ENCODE measurements at regions not wholly inside any gene's neighbourhood (a gene's known extent, or its start where the extent isn't known, plus 50 kb on each side); places are given as distances from the start of the nearest gene placed in this dataset.

DNA sequence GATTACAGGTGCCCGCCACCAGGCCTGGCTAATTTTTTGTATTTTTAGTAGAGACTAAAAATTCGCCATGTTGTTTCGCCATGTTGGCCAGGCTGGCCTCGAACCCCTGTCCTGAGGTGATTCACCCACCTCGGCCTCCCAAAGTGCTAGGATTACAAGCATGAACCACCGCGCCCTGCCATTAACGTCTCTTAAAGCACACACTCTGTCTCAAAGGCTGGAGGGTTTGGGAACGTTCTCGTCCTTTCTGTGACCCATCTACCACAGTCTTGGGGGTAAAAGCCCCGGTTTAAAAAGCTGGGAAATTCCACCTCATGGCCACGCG, 57.8 kb upstream of the ARID1B start:
- TF ChIP-seq, protein P1, sequence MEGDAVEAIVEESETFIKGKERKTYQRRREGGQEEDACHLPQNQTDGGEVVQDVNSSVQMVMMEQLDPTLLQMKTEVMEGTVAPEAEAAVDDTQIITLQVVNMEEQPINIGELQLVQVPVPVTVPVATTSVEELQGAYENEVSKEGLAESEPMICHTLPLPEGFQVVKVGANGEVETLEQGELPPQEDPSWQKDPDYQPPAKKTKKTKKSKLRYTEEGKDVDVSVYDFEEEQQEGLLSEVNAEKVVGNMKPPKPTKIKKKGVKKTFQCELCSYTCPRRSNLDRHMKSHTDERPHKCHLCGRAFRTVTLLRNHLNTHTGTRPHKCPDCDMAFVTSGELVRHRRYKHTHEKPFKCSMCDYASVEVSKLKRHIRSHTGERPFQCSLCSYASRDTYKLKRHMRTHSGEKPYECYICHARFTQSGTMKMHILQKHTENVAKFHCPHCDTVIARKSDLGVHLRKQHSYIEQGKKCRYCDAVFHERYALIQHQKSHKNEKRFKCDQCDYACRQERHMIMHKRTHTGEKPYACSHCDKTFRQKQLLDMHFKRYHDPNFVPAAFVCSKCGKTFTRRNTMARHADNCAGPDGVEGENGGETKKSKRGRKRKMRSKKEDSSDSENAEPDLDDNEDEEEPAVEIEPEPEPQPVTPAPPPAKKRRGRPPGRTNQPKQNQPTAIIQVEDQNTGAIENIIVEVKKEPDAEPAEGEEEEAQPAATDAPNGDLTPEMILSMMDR (IDR thresholded peaks at IDR 0.05), result no peak
- TF ChIP-seq POLR2A (IDR thresholded peaks at IDR 0.05), result no peak
- no peak for TF ChIP-seq POLR2AphosphoS5 (IDR thresholded peaks at IDR 0.05)

Measured in prostate gland (tissue), 2 donors.